MM.1S (cell line): ENCODE measurements at regions not wholly inside any gene's neighbourhood (a gene's known extent, or its start where the extent isn't known, plus 50 kb on each side); places are given as distances from the start of the nearest gene placed in this dataset.

Experiments used
- DNase-seq: peaks from one replicate; pipeline ENCODE4 v3.0.0-alpha.2; 2015
- H2AFZ ChIP-seq: fragments of 300-600 bp; sonication (generic); 2 replicates; pipeline ENCODE4 v1.6.0; 2016; ENCODE audit warnings: antibody characterized with exemption, low read length
- H3F3A ChIP-seq: fragments of 300-600 bp; sonication (generic); 2 replicates; pipeline ENCODE4 v1.6.1; 2016; ENCODE audit warnings: mild to moderate bottlenecking, antibody characterized with exemption, low read length, moderate library complexity, mixed read lengths; ENCODE audit not compliant: insufficient read depth
- H3K27ac ChIP-seq: fragments of 300-600 bp; sonication (generic); 2 replicates; pipeline ENCODE4 v1.5.1; 2016; ENCODE audit warnings: mild to moderate bottlenecking, low read length
- H3K27me3 ChIP-seq: fragments of 300-600 bp; sonication (generic); replicated peaks from 2 replicates; pipeline ENCODE4 v1.6.0; 2016; ENCODE audit warnings: low read length; ENCODE audit not compliant: insufficient read depth
- H3K36me3 ChIP-seq: fragments of 300-600 bp; sonication (generic); replicated peaks from 2 replicates; pipeline ENCODE4 v1.6.1; 2016; ENCODE audit warnings: mild to moderate bottlenecking, low read length, mixed read lengths; ENCODE audit not compliant: insufficient read depth
- H3K4me1 ChIP-seq: fragments of 300-600 bp; sonication (generic); 2 replicates; pipeline ENCODE4 v1.6.1; 2016; ENCODE audit warnings: low read length, mixed read lengths
- H3K4me2 ChIP-seq: fragments of 300-600 bp; sonication (generic); 2 replicates; pipeline ENCODE4 v1.6.0; 2016; ENCODE audit warnings: low read depth, low read length
- H3K4me3 ChIP-seq: fragments of 300-600 bp; sonication (generic); 2 replicates; pipeline ENCODE4 v1.5.1; 2016; ENCODE audit warnings: low read length, mixed read lengths
- H3K79me2 ChIP-seq: fragments of 300-600 bp; sonication (generic); 2 replicates; pipeline ENCODE4 v1.6.1; 2016; ENCODE audit warnings: mixed run types, low read length, mixed read lengths
- H3K9ac ChIP-seq: fragments of 300-600 bp; sonication (generic); 2 replicates; pipeline ENCODE4 v1.6.1; 2016; ENCODE audit warnings: low read length, mixed read lengths
- H3K9me2 ChIP-seq: fragments of 300-600 bp; sonication (generic); replicated peaks from 2 replicates; pipeline ENCODE4 v1.6.1; 2016; ENCODE audit warnings: mild to moderate bottlenecking, low read length, mixed read lengths; ENCODE audit not compliant: insufficient read depth
- H3K9me3 ChIP-seq: fragments of 300-600 bp; sonication (generic); replicated peaks from 2 replicates; pipeline ENCODE4 v1.6.1; 2016; ENCODE audit warnings: mild to moderate bottlenecking, low read length, mixed read lengths; ENCODE audit not compliant: insufficient read depth
- H4K20me1 ChIP-seq: fragments of 300-600 bp; sonication (generic); 2 replicates; pipeline ENCODE4 v1.6.1; 2016; ENCODE audit warnings: mild to moderate bottlenecking, low read length, moderate library complexity, mixed read lengths; ENCODE audit not compliant: insufficient read depth
- CTCF ChIP-seq: fragments of 300-600 bp; sonication (generic); IDR thresholded peaks from 2 replicates; pipeline ENCODE4 v1.5.1; 2016; ENCODE audit warnings: antibody characterized with exemption, low read length, mixed read lengths
- EZH2 ChIP-seq: fragments of 300-600 bp; sonication (generic); optimal IDR thresholded peaks from 2 replicates; pipeline ENCODE3; 2017; ENCODE audit warnings: low read depth, mild to moderate bottlenecking, antibody characterized with exemption, low read length, mixed read lengths
- EZH2phosphoT487 ChIP-seq: fragments of 300-600 bp; sonication (generic); IDR thresholded peaks from 2 replicates; pipeline ENCODE4 v1.6.1; 2018; ENCODE audit warnings: antibody characterized with exemption, low read length

DNA sequence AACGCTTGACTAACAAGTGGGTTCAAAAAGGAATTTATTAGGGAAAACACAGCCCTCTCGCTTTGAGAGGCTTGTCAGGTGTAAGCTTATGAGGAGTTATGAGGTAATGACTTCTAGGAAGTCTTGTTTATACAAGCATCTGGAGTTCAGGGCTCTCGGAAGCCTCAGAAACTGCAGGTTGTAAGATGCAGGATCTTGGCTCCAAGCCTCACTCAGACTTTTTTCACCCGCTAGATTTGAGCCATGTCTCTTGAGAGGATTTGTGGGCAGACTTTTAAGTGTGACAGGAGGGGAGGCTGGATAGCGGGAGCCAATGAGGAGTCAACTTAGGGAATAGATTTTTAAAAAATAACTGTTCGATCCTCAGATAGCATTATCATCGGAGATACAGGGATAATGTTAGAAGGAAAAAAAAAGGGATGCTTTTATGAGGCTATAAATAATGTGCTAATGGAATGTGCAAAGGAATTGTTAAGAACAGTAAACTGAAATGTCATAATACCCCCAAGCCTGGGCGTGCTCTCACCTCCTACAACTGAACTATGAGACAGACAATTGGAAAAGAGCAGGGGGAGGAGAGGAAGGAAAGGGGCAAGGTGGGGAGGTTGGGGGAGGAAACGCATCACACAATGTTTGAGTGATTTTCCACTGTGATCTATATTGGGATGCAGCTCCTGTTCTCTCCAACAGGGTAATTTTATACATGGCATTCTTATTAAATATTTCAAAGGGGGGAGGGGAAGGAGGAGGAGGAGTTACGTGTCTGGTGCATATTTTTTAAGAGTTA, 107.4 kb upstream of the ESRRG start:
- Histone ChIP-seq H3K27ac (no peak overlapping the region), H3K9ac (no peak overlapping the region), H3K36me3 (no peaks in the 10 kb centered on the region), H3K4me3 (no peak overlapping the region), H3K79me2 (no peaks in the 10 kb centered on the region), H3K9me2 (no peaks in the 10 kb centered on the region), H2AFZ (no peak overlapping the region), H3K9me3 (no peaks in the 10 kb centered on the region), H4K20me1 (no peaks in the 10 kb centered on the region), H3K4me1 (no peaks in the 10 kb centered on the region), H3F3A (no peaks in the 10 kb centered on the region), H3K4me2 (no peak overlapping the region), H3K27me3 (no peaks in the 10 kb centered on the region)
- no peak for DNase-seq
- no peak for TF ChIP-seq CTCF
- no peak for TF ChIP-seq EZH2phosphoT487
- no peak for TF ChIP-seq EZH2

DNA sequence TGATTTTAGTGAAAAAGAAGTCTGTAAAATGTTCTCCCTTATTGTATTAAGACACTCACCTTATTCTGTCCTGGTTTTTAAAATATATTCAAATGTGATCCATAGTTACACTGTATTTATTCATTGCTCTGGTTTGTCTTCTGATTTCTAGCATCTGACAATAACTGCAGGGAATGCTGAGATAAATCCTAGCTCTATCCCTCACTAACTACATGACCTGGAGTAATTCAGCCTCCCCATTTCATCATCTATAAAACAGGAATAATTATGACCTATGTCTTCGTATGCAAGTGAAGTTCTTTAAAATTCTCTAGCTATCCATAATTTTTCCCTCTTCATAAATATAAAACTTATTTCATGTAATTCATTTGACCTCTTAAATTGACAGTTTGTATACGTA, 104.0 kb upstream of the ESRRG start:
- Histone ChIP-seq H4K20me1 (no peaks in the 10 kb centered on the region), H3K4me3 (no peak overlapping the region), H3K4me1 (no peaks in the 10 kb centered on the region), H3K36me3 (no peaks in the 10 kb centered on the region), H3K9me3 (no peaks in the 10 kb centered on the region), H3K9me2 (no peaks in the 10 kb centered on the region), H3K27ac (no peak overlapping the region), H3F3A (no peaks in the 10 kb centered on the region), H3K9ac (no peak overlapping the region), H2AFZ (no peak overlapping the region), H3K4me2 (no peak overlapping the region), H3K79me2 (no peaks in the 10 kb centered on the region), H3K27me3 (no peaks in the 10 kb centered on the region)
- TF ChIP-seq CTCF (no peak), EZH2phosphoT487 (no peak), EZH2 (no peak)
- DNase-seq = no peak

DNA sequence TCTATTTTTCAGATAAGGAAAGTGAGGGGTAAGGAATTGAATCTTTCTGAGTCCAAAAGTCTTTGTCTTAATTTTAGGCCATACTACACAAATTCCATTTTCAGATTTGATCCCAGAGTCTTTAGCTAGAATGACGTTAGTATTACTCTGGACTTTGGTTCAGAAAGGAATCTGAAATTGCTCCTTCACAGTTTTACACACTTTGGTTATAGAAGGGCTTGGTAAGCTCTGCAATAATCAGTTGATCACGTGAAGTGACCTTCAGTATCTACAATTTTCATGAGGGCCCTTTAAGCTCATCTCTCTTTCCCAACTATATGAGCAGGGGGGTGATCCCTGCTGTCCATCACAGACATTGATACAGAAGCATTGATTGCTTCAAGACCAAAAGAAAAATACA, 103.4 kb upstream of the ESRRG start:
- Histone ChIP-seq H3K4me2 (no peak overlapping the region), H3K4me3 (no peak overlapping the region), H3F3A (no peaks in the 10 kb centered on the region), H3K27me3 (no peaks in the 10 kb centered on the region), H3K9me2 (no peaks in the 10 kb centered on the region), H3K4me1 (no peaks in the 10 kb centered on the region), H4K20me1 (no peaks in the 10 kb centered on the region), H3K9ac (no peak overlapping the region), H3K36me3 (no peaks in the 10 kb centered on the region), H3K9me3 (no peaks in the 10 kb centered on the region), H3K27ac (no peak overlapping the region), H2AFZ (no peak overlapping the region), H3K79me2 (no peaks in the 10 kb centered on the region)
- TF ChIP-seq EZH2 (no peak), CTCF (no peak), EZH2phosphoT487 (no peak)
- DNase-seq = no peak
